PC-3 (cell line): ENCODE measurements at regions not wholly inside any gene's neighbourhood (a gene's known extent, or its start where the extent isn't known, plus 50 kb on each side); places are given as distances from the start of the nearest gene placed in this dataset.
A peak's percentile ranks its signal among the peaks of the same experiment; 100 is the strongest.
"Not testable (repeated sequence)": the region's sequence is repeated elsewhere in the genome, so short reads cannot be mapped to it uniquely, and the experiment has no call there.

Experiments
- ATAC-seq: fragments of 200-7000 bp; cut with Tn5 transposase; 2 replicates; pipeline ENCODE4 v1.9.1; 2020; ENCODE audit warnings: mild to moderate bottlenecking, moderate library complexity
- BruUV-seq: library from RNA; stranded (reverse); fragments of 400-500 nt; replicated peaks from 2 replicates; lab custom pipeline; 2021; lab: Mats Ljungman, UMichigan
- CTCF ChIA-PET: fragments of 300-600 bp; sonication (Branson Sonifier 250); formaldehyde crosslinking; loops from one replicate; lab custom pipeline; 2022; ENCODE audit warnings: antibody characterized with exemption; lab: Charles Lee
- POLR2A ChIA-PET: fragments of 300-600 bp; sonication (Branson Sonifier 250); formaldehyde crosslinking; loops from one replicate; lab custom pipeline; 2022; ENCODE audit warnings: antibody characterized with exemption; ENCODE audit not compliant: unreplicated experiment; lab: Charles Lee
- DNase-seq: peaks from one replicate; pipeline ENCODE4 v3.0.0-alpha.2; 2015
- H2AFZ ChIP-seq: fragments of 300-600 bp; sonication (generic); 2 replicates; pipeline ENCODE4 v1.6.0; 2016; ENCODE audit warnings: antibody characterized with exemption, low read length
- H3F3A ChIP-seq: fragments of 300-600 bp; sonication (generic); one replicate; pipeline ENCODE4 v1.6.0; 2017; ENCODE audit warnings: antibody characterized with exemption, low read length, control low read depth, mild to moderate bottlenecking; ENCODE audit not compliant: unreplicated experiment
- H3K27ac ChIP-seq: fragments of 300-600 bp; sonication (generic); 2 replicates; pipeline ENCODE4 v1.5.1; 2016; ENCODE audit warnings: mild to moderate bottlenecking, low read length
- H3K27me3 ChIP-seq: fragments of 300-600 bp; sonication (generic); 2 replicates; pipeline ENCODE4 v1.6.1; 2016; ENCODE audit warnings: low read length, mixed read lengths
- H3K36me3 ChIP-seq: fragments of 300-600 bp; sonication (generic); 2 replicates; pipeline ENCODE4 v1.6.1; 2016; ENCODE audit warnings: low read depth, mixed run types, low read length, mixed read lengths
- H3K4me1 ChIP-seq: fragments of 300-600 bp; sonication (generic); 2 replicates; pipeline ENCODE4 v1.5.1; 2016; ENCODE audit warnings: low read length; ENCODE audit not compliant: insufficient read depth
- H3K4me2 ChIP-seq: fragments of 300-600 bp; sonication (generic); 2 replicates; pipeline ENCODE4 v1.6.0; 2016; ENCODE audit warnings: low read length
- H3K4me3 ChIP-seq: fragments of 300-600 bp; sonication (generic); 2 replicates; pipeline ENCODE4 v1.5.1; 2016; ENCODE audit warnings: mild to moderate bottlenecking, low read length, mixed read lengths
- H3K79me2 ChIP-seq: fragments of 300-600 bp; sonication (generic); 2 replicates; pipeline ENCODE4 v1.6.1; 2017; ENCODE audit warnings: low read length, mixed read lengths
- H3K9ac ChIP-seq: fragments of 300-600 bp; sonication (generic); 2 replicates; pipeline ENCODE4 v1.6.0; 2016; ENCODE audit warnings: mild to moderate bottlenecking, low read length
- H3K9me2 ChIP-seq: fragments of 300-600 bp; sonication (generic); replicated peaks from 2 replicates; pipeline ENCODE4 v1.6.1; 2016; ENCODE audit warnings: mixed run types, low read length, mixed read lengths
- H3K9me3 ChIP-seq: fragments of 300-600 bp; sonication (generic); 2 replicates; pipeline ENCODE4 v1.6.1; 2016; ENCODE audit warnings: low read length, mixed read lengths
- H4K20me1 ChIP-seq: fragments of 300-600 bp; sonication (generic); 2 replicates; pipeline ENCODE4 v1.6.1; 2016; ENCODE audit warnings: low read length, mixed read lengths
- CTCF ChIP-seq: fragments of 300-600 bp; sonication (generic); conservative IDR thresholded peaks from 2 replicates; pipeline ENCODE4 v1.5.1; 2017; ENCODE audit warnings: antibody characterized with exemption, low read depth, mild to moderate bottlenecking, low read length
- EZH2 ChIP-seq: fragments of 300-600 bp; sonication (generic); IDR thresholded peaks from one replicate; pipeline ENCODE4 v1.6.1; 2017; ENCODE audit warnings: antibody characterized with exemption, mild to moderate bottlenecking, low read length; ENCODE audit not compliant: unreplicated experiment
- EZH2phosphoT487 ChIP-seq: fragments of 300-600 bp; sonication (generic); IDR thresholded peaks from 2 replicates; pipeline ENCODE4 v1.6.1; 2018; ENCODE audit warnings: mild to moderate bottlenecking, antibody characterized with exemption, low read length, borderline replicate concordance
- intact Hi-C: fragments of 100-400 bp; cut with micrococcal nuclease; formaldehyde crosslinking; loops from 2 replicates; pipeline ENCODE4 v1.9.0; 2023

DNA sequence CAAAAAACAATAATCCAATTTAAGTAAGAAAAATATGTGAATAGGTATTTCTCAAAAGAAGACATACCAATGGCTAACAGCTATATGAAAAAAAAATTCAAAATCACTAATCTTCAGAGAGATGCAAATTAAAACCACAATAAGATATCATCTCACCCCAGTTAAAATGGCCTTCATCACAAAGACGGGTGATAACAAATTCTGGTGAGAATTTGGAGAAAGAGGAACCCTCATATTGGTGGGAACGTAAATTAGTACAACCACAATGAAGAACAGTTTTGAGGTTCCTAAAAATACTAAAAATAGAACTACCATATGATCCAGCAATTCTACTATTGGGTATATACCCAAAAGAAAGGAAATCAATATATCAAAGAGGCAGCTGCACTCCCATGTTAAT lies 94.3 kb downstream of the TMEM167A start:
- Histone ChIP-seq H3K27ac (no peak overlapping the region), H3K79me2 (no peaks in the 10 kb centered on the region), H3K9me2 (no peaks in the 10 kb centered on the region), H3K9ac (no peak overlapping the region), H3K36me3 (no peaks in the 10 kb centered on the region), H3K4me1 (peaks cover 23% of the 10 kb centered on the region), H4K20me1 (no peaks in the 10 kb centered on the region), H3K9me3 (no peaks in the 10 kb centered on the region), H3K27me3 (no peaks in the 10 kb centered on the region), H2AFZ (no peak overlapping the region), H3F3A (no peaks in the 10 kb centered on the region), H3K4me2 (no peak overlapping the region), H3K4me3 (no peak overlapping the region)
- TF ChIP-seq EZH2 (no peak), EZH2phosphoT487 (no peak), CTCF (no peak)
- POLR2A ChIA-PET = interaction anchor here (0.6 kb wide), 1 partner anchor 81 kb away, joined by 3 read pairs; no protein-coding TSS in a partner anchor
- intact Hi-C loops = no loop called here
- no TSS peak for BruUV-seq
- ATAC-seq = no peak
- no peak for DNase-seq
- CTCF ChIA-PET = interaction anchor here (0.5 kb wide), 1 partner anchor 488 kb away, joined by 4 read pairs; no protein-coding TSS in a partner anchor

- CTCF ChIA-PET, H3K4me2 ChIP-seq, H4K20me1 ChIP-seq, H3K27me3 ChIP-seq, H3K4me3 ChIP-seq, H3K4me1 ChIP-seq, H3K9me2 ChIP-seq, H3K36me3 ChIP-seq, H3F3A ChIP-seq, ATAC-seq, BruUV-seq, H3K9ac ChIP-seq, intact Hi-C loops, H3K9me3 ChIP-seq, H2AFZ ChIP-seq, POLR2A ChIA-PET: not testable (repeated sequence)
- Histone ChIP-seq H3K27ac (peak overlapping the region; percentile 48), H3K79me2 (peaks cover 14% of the 10 kb centered on the region)
- DNase-seq = peak; percentile 52
These were observed 100.3 kb downstream of the TMEM167A start for GRCh38 chr5:82976887-82977286.

DNA sequence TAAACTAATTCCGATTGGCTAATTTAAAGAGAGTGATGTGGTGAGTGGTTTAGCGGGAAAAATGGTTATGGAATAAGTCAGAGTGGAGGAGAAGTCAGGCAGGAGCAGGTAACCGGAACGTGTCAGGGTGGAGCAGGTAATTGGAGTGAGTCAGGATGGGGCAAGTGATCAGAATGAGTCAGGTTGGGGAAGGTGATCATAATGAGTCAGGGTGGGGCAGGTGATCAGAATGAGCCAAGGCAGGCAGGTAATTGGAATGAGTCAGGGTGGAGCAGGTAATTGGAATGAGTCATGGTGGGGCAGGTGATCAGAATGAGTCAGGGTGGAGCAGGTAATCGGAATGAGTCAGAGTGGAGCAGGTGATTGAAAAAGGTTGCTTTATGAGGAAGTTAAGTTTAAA lies 101.4 kb downstream of the TMEM167A start:
- ATAC-seq (peak; percentile 90), DNase-seq (peak; percentile 88)
- Histone ChIP-seq H3K27ac (peak overlapping the region; percentile 80), H3K79me2 (peaks cover 14% of the 10 kb centered on the region), H3K27me3 (no peaks in the 10 kb centered on the region), H3K4me2 (no peak overlapping the region), H3K9me2 (no peaks in the 10 kb centered on the region), H3K36me3 (no peaks in the 10 kb centered on the region), H3K4me1 (no peaks in the 10 kb centered on the region), H3F3A (peaks cover 5% of the 10 kb centered on the region), H3K9ac (no peak overlapping the region), H3K4me3 (no peak overlapping the region; the same call in 1 of the 2 replicates), H4K20me1 (no peaks in the 10 kb centered on the region), H3K9me3 (no peaks in the 10 kb centered on the region), H2AFZ (no peak overlapping the region)
- ChIA-PET POLR2A (no interaction called here), CTCF (no interaction called here)
- no TSS peak for BruUV-seq
- intact Hi-C loops = no loop called here
- TF ChIP-seq CTCF (no peak), EZH2phosphoT487 (no peak), EZH2 (no peak)
